Endodermal cell (in vitro differentiated cells): ENCODE measurements at regions not wholly inside any gene's neighbourhood (a gene's known extent, or its start where the extent isn't known, plus 50 kb on each side); places are given as distances from the start of the nearest gene placed in this dataset.

Experiments
- DNase-seq: peaks from one replicate; pipeline ENCODE4 v3.0.0-alpha.2; 2017
- H3K27ac ChIP-seq: 2 replicates; pipeline ENCODE4 v1.5.1; 2013; ENCODE audit warnings: mild to moderate bottlenecking, low read depth, low read length, moderate library complexity
- H3K27me3 ChIP-seq: 2 replicates; pipeline ENCODE4 v1.6.1; 2013; ENCODE audit warnings: mild to moderate bottlenecking, low read length, moderate library complexity; ENCODE audit not compliant: insufficient read depth, control insufficient read depth, poor library complexity, severe bottlenecking
- H3K36me3 ChIP-seq: 2 replicates; pipeline ENCODE4 v1.7.0; 2013; ENCODE audit warnings: mild to moderate bottlenecking, low read length, moderate library complexity; ENCODE audit not compliant: control insufficient read depth, insufficient read depth
- H3K4me1 ChIP-seq: one replicate; pipeline ENCODE4 v1.7.0; 2013; ENCODE audit warnings: low read length; ENCODE audit not compliant: control insufficient read depth, insufficient read depth
- H3K4me3 ChIP-seq: 2 replicates; pipeline ENCODE4 v1.5.1; 2013; ENCODE audit warnings: mild to moderate bottlenecking, low read length, moderate library complexity
- H3K9ac ChIP-seq: 2 replicates; pipeline ENCODE4 v1.6.1; 2013; ENCODE audit warnings: mild to moderate bottlenecking, low read length, moderate library complexity; ENCODE audit not compliant: poor library complexity, severe bottlenecking; ENCODE audit errors: extremely low read depth
- H3K9me3 ChIP-seq: 2 replicates; pipeline ENCODE4 v1.6.1; 2013; ENCODE audit warnings: mild to moderate bottlenecking, low read length, moderate library complexity; ENCODE audit not compliant: control insufficient read depth
- H3K27ac Mint-ChIP-seq: 2 replicates; pipeline ENCODE4 v1.8.0; 2020; ENCODE audit warnings: mixed read lengths
- H3K27me3 Mint-ChIP-seq: 2 replicates; pipeline ENCODE4 v1.8.0; 2021; ENCODE audit warnings: mild to moderate bottlenecking, mixed read lengths; ENCODE audit not compliant: insufficient read depth
- H3K36me3 Mint-ChIP-seq: 2 replicates; pipeline ENCODE4 v1.8.0; 2020; ENCODE audit warnings: low read depth, mixed read lengths
- H3K4me1 Mint-ChIP-seq: 2 replicates; pipeline ENCODE4 v1.8.0; 2020; ENCODE audit warnings: mixed read lengths
- H3K4me3 Mint-ChIP-seq: 2 replicates; pipeline ENCODE4 v1.8.0; 2020; ENCODE audit warnings: mild to moderate bottlenecking, moderate library complexity, mixed read lengths
- H3K9me3 Mint-ChIP-seq: 2 replicates; pipeline ENCODE4 v1.8.0; 2020; ENCODE audit warnings: mild to moderate bottlenecking, mixed read lengths
- CTCF ChIP-seq: fragments of 200-600 bp; sonication (generic); conservative IDR thresholded peaks from 2 replicates; pipeline ENCODE4 v1.5.0; 2021; ENCODE audit warnings: antibody characterized with exemption, mild to moderate bottlenecking
- WGBS, 2 experiments: methylation state at CpG; one replicate each; pipeline versions ENCODE4 v1.1.5 to v1.1.7; 2013; ENCODE audit warnings: missing lambda C conversion rate in 2 of 2, mixed read lengths in 1 of 2; ENCODE audit not compliant: insufficient coverage in 1 of 2, insufficient read length in 1 of 2; 5-methylcytosine and 5-hydroxymethylcytosine counted together

DNA sequence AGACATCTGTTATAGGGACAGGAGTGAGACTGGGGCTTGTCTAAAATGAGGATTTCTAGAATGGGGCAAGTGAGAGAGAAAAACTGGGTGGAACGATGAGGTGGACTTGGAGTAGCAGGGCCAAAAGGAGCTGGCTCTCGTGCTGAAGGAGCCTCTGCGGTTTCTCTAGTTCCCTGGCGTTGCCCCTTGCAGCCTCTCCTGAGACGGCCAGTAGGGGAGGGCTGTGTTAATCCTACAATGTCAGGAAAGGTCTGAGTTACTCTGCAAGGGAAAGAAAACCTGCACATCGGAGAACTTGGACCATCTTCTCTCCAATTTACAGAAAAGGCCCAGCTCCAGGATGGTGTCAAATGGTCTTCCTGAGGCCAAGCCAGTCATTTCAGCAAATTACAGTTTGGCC lies 963.8 kb upstream of the FLRT2 start:
- Mint-ChIP-seq H3K4me3 (no peak overlapping the region), H3K27ac (no peak overlapping the region), H3K4me1 (no peaks in the 10 kb centered on the region), H3K36me3 (no peaks in the 10 kb centered on the region), H3K27me3 (no peaks in the 10 kb centered on the region), H3K9me3 (peaks cover 2% of the 10 kb centered on the region)
- no peaks in the 10 kb centered on the region for H3K9me3 ChIP-seq
- TF ChIP-seq CTCF, result peak; percentile 58
- H3K27me3 ChIP-seq, result no peaks in the 10 kb centered on the region
- no peaks in the 10 kb centered on the region for H3K36me3 ChIP-seq
- no peak overlapping the region for H3K4me3 ChIP-seq
- H3K4me1 ChIP-seq, result no peaks in the 10 kb centered on the region
- no peak overlapping the region for H3K27ac ChIP-seq
- H3K9ac ChIP-seq, result no peak overlapping the region
- WGBS, 2 experiments, result 78 to 88% methylated on average over 3 to 6 of the region's 6 CpGs
- DNase-seq, result peak; percentile 66

DNA sequence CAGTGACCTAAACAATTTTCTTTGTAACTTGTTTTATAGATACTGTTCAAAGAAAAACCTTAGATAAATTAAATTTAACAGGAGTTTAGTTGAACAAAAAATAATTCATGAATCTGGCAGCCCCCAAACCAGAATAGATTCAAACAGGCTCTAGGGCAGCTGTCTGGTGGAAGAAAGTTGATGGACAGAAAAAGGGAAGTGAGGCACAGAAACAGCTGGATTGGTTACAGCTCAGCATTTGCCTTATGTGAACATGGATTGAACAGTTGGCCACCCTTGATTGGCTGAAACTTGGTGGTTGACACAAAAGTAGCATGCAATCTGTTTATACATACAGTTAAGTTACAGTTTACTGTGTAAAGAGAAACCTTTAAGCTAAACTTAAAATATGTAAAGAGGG lies 954.3 kb upstream of the FLRT2 start:
- no peak for TF ChIP-seq CTCF
- no peaks in the 10 kb centered on the region for H3K36me3 Mint-ChIP-seq
- Histone ChIP-seq H3K27me3 (no peaks in the 10 kb centered on the region), H3K4me1 (no peaks in the 10 kb centered on the region), H3K36me3 (no peaks in the 10 kb centered on the region), H3K27ac (no peak overlapping the region), H3K9me3 (no peaks in the 10 kb centered on the region), H3K9ac (no peak overlapping the region), H3K4me3 (no peak overlapping the region)
- no peak overlapping the region for H3K27ac Mint-ChIP-seq
- no peaks in the 10 kb centered on the region for H3K27me3 Mint-ChIP-seq
- H3K9me3 Mint-ChIP-seq, result no peaks in the 10 kb centered on the region
- no peaks in the 10 kb centered on the region for H3K4me1 Mint-ChIP-seq
- no peak for DNase-seq
- H3K4me3 Mint-ChIP-seq, result no peak overlapping the region

DNA sequence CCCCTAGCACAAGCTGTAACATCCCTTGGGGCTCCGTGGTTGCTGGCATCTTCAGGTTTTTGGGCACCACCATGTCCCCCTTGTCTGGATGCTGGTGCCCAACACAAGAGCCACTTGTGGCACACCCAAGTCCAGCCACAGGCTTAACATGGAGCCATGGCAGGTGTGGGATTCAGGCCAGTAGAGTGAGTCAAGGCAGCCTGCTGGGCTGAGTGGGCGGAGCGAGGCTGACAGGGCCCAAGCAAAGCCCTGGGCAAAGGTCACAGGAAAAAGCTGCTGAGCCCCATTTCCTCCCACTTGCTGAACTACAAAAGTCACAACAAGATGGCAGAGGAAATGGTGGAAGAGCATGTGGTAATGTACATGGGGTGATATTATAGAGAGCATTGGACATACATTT lies 950.7 kb upstream of the FLRT2 start:
- Mint-ChIP-seq H3K36me3 (no peaks in the 10 kb centered on the region), H3K4me1 (peaks cover 1% of the 10 kb centered on the region), H3K9me3 (no peaks in the 10 kb centered on the region), H3K4me3 (no peak overlapping the region), H3K27ac (no peak overlapping the region), H3K27me3 (no peaks in the 10 kb centered on the region)
- H3K27me3 ChIP-seq, result no peaks in the 10 kb centered on the region
- no peak overlapping the region for H3K4me3 ChIP-seq
- H3K4me1 ChIP-seq, result no peaks in the 10 kb centered on the region
- no peak for TF ChIP-seq CTCF
- no peak overlapping the region for H3K9ac ChIP-seq
- H3K9me3 ChIP-seq, result no peaks in the 10 kb centered on the region
- 98 to 100% methylated on average over 3 of the region's 3 CpGs for WGBS, 2 experiments
- H3K27ac ChIP-seq, result no peak overlapping the region
- H3K36me3 ChIP-seq, result no peaks in the 10 kb centered on the region
- DNase-seq, result no peak
